HG02885 (cell line): ENCODE measurements at regions not wholly inside any gene's neighbourhood (a gene's known extent, or its start where the extent isn't known, plus 50 kb on each side); places are given as distances from the start of the nearest gene placed in this dataset.

Experiments used
- ATAC-seq: cut with Tn5 transposase; IDR thresholded peaks from one replicate; pipeline ENCODE4 v1.9.1; 2021; ENCODE audit warnings: mild to moderate bottlenecking; ENCODE audit not compliant: unreplicated experiment, poor library complexity

- no peak for ATAC-seq
These were observed 139.2 kb downstream of the LINC00632 start for GRCh38 chrX:140848800-140849199.

GRCh38 chrX:140860718-140861117, 141.7 kb upstream of the SPANXB1 start:
- ATAC-seq: no peak

DNA sequence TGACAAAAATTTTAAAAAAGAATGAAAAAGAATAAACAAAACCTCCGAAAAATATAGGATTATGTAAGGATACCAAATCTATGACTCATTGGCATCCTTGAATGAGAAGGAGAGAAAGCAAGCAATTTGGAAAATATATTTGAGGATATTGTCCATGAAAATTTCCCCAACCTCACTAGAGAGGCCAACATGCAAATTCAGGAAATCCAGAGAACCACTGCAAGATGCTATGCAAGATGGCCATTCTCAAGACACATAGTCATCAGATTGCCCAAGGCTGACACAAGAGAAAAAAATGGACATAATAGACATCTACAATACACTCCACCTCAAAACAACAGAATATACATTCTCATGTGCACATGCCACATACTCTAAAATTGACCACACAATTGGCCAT, 135.9 kb upstream of the SPANXB1 start:
- ATAC-seq: no peak

DNA sequence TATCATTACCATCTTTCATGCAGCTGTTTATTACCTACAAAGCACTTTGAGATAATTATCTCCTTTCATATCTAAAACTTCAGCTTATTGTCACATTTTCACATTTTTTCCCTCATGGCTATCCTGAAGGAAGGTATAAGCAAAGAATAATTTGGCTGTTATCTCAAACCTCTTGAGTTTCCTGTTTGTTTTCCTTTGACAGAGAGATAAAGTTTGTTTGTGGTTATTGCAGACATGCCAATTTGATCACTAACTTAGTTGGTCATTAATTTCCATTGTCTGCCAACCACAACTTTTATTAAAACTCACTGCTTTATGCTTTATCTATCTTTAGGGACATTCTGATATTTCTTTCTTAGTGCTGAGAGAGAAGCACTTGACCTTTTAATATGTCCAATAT, 89.8 kb upstream of the SPANXB1 start:
- no peak for ATAC-seq

DNA sequence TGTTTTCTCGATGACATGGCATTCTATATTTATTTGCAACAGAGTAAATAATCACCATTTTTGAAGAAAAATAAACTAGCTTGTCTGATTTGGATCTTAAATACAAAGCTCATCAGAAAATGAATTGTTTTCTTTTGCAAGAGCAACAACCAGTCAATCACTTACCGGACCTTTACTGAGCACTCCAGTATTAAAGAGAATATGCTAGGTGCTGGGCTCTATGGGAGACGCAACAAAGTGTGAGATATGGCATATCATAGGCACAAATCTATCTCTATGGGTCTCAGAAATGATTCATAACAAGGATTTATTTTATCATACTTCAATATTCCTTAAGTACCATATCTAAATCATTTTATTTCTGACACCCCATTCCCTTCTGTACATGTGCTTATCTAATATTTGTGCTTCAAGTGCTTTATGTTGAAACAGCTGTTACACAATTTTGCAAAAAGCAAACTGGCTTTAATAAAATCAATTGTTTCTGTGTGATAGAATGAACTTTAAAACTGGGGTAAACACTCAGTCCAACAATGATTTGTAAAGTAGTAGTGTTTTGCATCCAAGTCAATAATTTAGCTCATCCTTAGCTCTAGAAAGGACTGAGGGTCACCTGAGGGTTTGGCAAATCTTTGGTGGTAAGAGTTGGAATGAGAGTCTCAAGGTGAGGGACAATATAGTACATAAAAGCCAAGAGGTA, 88.4 kb upstream of the SPANXB1 start:
- no peak for ATAC-seq

- no peak for ATAC-seq
These were observed 85.5 kb upstream of the SPANXB1 start for GRCh38 chrX:140916872-140917271.

DNA sequence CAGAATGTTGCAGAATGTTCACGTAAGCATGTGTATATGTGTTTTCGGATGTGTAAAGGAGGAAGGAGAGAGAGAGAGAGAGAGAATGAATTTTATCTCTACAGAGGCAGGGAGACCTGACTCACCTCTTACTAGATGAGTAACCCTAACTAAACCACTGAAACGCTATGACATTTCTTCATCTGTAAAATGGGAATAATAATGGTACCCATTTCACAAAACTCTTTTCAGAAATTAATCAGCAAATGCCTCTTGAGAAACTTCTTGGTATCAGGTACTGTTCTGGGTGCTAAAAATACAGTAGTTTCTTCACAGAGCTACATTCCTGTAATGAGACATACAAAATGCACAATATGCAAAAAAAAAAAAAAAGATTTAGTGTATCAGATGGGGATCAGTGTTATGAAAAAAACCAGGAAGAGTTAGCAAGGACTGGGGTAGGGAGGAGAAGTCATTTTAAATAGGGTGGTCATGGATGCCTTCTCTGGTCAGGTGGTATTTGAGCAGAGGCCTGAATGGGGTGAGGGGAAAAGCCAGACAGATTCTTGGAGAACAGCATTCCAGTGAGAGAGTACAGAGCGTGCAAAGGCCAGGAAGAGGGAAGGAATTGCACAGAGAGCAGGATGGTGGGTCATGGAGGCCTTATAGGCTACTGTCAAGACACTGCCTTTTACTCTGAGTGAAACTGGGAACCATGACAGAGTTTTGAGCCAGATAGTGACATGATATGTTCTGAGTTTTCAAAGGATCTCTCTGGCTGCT, 84.9 kb upstream of the SPANXB1 start:
- ATAC-seq: peak; percentile 54

DNA sequence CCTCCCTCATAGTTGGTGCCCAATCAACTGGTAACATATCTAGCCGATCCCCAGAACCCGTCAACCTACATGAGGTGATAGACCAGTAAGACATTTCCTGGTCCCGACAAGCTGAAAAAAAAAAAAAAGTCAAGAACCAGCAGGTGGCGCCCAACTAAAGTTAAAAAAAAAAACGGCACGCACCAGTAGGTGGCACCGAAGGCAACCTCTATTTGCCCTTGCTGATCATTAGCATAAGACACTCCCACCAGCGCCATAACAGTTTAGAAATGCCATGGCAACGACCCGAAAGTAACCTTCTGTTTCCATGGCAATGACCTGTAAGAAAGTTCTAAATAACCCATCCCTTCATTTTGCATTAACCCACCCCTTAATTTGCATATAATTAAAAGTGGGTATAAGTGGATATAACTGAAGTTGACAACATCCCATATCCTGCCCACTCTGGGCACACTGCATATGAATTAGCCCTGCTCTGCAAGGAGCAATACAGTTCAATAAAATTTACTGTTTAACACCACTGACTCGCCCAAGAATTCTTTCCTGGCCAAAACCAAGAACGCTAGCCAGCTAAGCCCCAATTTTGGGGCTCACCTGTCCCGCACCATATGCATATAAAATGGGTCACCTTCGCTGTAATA, 83.9 kb upstream of the SPANXB1 start:
- peak; percentile 89 for ATAC-seq

DNA sequence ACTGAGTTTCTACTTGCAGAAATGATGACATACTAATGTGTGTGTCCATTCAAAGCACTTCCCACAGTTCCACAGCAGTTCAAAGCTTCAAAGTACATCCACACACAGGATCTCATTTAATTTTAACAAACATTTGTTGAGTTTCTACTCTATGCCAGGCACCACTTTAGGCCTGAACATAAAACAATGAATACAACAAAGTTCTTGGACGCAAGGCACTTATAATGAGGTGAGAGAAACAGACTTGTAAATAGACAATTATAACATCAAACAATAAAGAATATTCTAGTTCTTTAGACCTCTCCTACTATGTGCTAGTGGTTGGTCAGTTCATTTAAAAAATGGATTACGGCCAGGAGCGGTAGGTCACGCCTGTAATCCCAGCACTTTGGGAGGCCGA, 82.0 kb upstream of the SPANXB1 start:
- ATAC-seq: no peak

- ATAC-seq: no peak
These were observed 79.3 kb upstream of the SPANXB1 start for GRCh38 chrX:140923118-140923517.

GRCh38 chrX:140928739-140929138, 73.7 kb upstream of the SPANXB1 start:
- ATAC-seq: no peak

GRCh38 chrX:140933016-140933415, 69.4 kb upstream of the SPANXB1 start:
- no peak for ATAC-seq

GRCh38 chrX:140933874-140934655, 68.3 kb upstream of the SPANXB1 start:
- ATAC-seq: no peak

GRCh38 chrX:140943513-140943912, 58.9 kb upstream of the SPANXB1 start:
- no peak for ATAC-seq

- ATAC-seq: no peak
These were observed 57.7 kb upstream of the SPANXB1 start for GRCh38 chrX:140944710-140945109.

DNA sequence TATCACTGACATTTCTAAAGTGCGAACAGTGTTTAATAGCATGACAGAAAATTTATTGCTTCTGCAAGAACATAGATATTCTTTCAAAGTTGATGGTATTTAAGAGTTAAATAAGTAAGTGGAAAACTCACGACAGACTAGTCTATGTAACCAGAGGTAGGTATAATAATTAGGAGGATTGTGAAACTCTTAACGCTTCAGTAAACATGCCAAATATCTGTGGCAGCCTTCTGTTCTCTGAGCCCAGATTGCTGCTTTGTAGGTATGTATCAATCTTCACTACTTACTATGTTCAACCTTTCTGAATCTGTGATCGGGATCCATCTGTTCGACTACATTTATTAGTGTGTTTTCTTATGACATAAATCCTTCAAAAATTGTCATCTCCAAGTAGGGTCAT, 53.6 kb upstream of the SPANXB1 start:
- no peak for ATAC-seq

DNA sequence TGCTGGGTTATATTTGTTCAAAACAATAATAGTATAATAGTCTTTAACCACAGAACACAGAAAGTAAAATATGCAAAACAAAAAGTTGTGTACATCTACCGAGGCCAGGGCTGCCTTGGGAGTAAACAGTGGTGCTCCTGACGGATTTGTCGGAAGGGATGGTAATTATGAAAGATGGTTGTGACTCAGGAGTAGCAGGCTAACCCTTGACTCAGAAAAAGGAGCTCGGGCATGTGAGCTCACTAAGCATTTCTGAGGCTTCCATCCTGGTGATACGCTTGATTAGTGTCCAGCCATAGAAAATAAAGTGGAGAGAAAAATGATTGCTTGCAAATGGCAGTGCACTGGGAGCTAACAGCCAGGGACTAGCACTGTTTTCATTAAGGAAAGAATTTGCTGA, 53.2 kb upstream of the SPANXB1 start:
- ATAC-seq: no peak
